Lower leg skin (tissue), 4 donors: ENCODE measurements at regions not wholly inside any gene's neighbourhood (a gene's known extent, or its start where the extent isn't known, plus 50 kb on each side); places are given as distances from the start of the nearest gene placed in this dataset.

Experiments
- DNase-seq, 2 donors: peaks; one replicate each; pipeline ENCODE4 v3.0.0-alpha.2; 2019; ENCODE audit warnings: low spot score in 2 of 2
- H3K4me3 ChIP-seq: fragments of 200-600 bp; sonication (generic); 2 replicates; pipeline ENCODE4 v1.5.1; 2017; ENCODE audit warnings: mild to moderate bottlenecking, low read depth; ENCODE audit not compliant: poor library complexity, severe bottlenecking
- POLR2A ChIP-seq, 2 donors: fragments of 450-650 bp; IDR thresholded peaks; one replicate each; pipeline ENCODE4 v1.6.1; 2016 to 2017; ENCODE audit warnings: antibody characterized with exemption in 2 of 2, mild to moderate bottlenecking in 1 of 2, moderate library complexity in 1 of 2
- WGBS, 2 donors: methylation state at CpG; one replicate each; pipeline ENCODE4 v1.1.5; 2018; 5-methylcytosine and 5-hydroxymethylcytosine counted together
- intact Hi-C: fragments of 100-400 bp; cut with DNase I; formaldehyde crosslinking; loops from one replicate; pipeline ENCODE4 v1.15.0; 2023; ENCODE audit warnings: low total_unique reads
- TF ChIP-seq, protein P1 (sequence below), 3 donors: fragments of 450-650 bp; IDR thresholded peaks; one replicate each; pipeline ENCODE4 v1.5.1; 2016; ENCODE audit warnings: antibody characterized with exemption in 3 of 3, mild to moderate bottlenecking in 3 of 3, moderate library complexity in 2 of 3

DNA sequence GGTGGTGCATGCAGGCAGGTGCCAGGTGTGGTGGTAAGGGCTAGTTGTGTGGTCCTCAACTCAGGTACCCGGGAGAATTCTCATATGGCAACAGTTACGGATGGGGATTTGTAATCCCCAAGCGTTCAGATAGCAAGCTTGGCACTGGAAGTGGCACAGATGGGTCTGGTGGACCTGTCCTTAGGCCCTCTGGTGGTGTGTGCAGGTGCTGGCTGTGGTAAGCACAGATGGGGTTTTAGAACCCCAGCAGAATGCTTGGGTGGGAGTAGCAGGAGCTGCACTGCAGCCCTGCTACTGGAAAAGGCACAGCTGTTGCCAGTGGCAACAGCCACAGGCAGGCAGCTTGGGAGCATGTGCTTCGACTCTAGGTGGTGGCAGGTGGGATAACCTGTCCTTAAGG, 948.2 kb upstream of the FAM98A start:
- DNase-seq: no peak
- 76% methylated on average over 3 to 4 of the region's 4 CpGs for WGBS, 2 donors
- TF ChIP-seq, protein P1, sequence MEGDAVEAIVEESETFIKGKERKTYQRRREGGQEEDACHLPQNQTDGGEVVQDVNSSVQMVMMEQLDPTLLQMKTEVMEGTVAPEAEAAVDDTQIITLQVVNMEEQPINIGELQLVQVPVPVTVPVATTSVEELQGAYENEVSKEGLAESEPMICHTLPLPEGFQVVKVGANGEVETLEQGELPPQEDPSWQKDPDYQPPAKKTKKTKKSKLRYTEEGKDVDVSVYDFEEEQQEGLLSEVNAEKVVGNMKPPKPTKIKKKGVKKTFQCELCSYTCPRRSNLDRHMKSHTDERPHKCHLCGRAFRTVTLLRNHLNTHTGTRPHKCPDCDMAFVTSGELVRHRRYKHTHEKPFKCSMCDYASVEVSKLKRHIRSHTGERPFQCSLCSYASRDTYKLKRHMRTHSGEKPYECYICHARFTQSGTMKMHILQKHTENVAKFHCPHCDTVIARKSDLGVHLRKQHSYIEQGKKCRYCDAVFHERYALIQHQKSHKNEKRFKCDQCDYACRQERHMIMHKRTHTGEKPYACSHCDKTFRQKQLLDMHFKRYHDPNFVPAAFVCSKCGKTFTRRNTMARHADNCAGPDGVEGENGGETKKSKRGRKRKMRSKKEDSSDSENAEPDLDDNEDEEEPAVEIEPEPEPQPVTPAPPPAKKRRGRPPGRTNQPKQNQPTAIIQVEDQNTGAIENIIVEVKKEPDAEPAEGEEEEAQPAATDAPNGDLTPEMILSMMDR (IDR thresholded peaks at IDR 0.05): no peak
- no peak for TF ChIP-seq POLR2A (IDR thresholded peaks at IDR 0.05)
- intact Hi-C loops: no loop called here
- H3K4me3 ChIP-seq: no peak overlapping the region

DNA sequence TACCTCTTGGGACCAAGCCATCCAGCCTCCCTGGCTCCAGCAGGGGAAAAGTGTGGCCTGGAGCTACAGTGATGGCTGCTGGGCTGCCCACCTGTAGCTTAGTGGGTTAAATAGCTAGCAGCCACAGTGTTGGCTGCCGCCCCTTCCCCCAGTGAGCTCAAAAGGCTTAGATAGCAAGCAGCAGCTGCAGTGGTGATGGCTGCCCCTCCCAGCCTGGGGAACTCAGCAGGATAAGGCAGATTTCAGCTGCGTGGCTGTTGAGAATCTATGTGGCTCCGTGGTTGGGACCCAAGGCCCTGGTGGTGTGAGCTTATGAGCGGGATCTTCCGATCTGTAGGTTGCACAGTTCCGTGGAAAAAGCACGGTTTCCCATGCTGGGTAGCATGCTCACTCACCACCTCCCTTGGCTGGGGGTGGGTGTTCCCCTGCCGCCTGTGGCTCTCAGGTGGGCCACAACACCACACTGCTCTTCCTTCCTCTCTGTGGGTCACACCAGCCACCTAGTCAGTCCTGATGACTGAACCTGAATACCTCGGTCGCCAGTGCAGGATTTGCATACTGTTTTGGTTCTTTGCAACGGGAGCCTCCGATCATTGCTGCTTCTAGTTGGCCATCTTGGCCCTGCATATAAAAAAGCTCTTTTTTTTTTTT, 946.5 kb upstream of the FAM98A start:
- no peak for DNase-seq
- intact Hi-C loops: no loop called here
- TF ChIP-seq, protein P1 (IDR thresholded peaks at IDR 0.05): no peak
- TF ChIP-seq POLR2A (IDR thresholded peaks at IDR 0.05): no peak
- 86 to 94% methylated on average over 12 of the region's 12 CpGs for WGBS, 2 donors
- no peak overlapping the region for H3K4me3 ChIP-seq

DNA sequence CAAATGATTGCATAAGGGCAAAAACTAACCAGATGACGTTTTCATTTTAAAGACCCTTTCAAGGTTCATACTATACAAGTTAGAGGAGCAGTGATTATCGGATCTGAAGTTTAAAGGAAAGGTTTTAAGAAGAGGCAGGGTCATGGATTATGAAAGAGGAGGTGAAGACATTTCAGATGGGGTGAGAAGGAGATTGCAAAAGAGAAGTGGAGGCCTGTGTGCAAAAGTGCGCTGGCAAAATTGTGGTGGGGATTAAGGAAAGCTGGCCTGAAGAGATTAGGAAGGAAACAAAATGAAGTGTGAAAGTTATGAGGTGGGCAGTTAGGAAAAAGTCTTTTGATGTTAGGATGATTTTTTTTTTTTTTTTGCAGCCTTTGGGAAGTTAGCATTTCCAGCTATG, 935.7 kb upstream of the FAM98A start:
- intact Hi-C loops: no loop called here
- TF ChIP-seq POLR2A (IDR thresholded peaks at IDR 0.05): no peak
- TF ChIP-seq, protein P1 (IDR thresholded peaks at IDR 0.05): no peak
- DNase-seq: no peak
- no peak overlapping the region for H3K4me3 ChIP-seq
- 48 to 60% methylated on average over 3 of the region's 3 CpGs for WGBS, 2 donors

DNA sequence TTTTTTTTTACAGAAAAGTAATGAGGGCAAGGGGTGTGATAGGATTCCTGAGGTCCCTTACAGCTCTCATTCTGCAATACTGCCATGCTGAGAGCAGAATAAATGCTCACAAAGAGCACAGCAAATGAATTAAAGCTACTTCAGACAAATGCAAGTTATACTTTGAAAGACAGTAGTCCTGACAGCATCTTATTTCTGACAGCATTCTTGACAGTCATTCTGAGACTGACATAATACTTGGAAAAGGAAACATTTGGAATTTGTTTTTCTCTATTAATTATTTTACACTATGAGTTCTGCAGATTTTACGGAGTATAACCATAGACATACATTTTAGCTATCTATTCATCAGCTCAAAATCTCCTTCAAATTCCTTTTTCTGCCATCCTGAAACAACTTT, 935.2 kb upstream of the FAM98A start:
- 78 to 79% methylated on average over 1 of the region's 1 CpG for WGBS, 2 donors

DNA sequence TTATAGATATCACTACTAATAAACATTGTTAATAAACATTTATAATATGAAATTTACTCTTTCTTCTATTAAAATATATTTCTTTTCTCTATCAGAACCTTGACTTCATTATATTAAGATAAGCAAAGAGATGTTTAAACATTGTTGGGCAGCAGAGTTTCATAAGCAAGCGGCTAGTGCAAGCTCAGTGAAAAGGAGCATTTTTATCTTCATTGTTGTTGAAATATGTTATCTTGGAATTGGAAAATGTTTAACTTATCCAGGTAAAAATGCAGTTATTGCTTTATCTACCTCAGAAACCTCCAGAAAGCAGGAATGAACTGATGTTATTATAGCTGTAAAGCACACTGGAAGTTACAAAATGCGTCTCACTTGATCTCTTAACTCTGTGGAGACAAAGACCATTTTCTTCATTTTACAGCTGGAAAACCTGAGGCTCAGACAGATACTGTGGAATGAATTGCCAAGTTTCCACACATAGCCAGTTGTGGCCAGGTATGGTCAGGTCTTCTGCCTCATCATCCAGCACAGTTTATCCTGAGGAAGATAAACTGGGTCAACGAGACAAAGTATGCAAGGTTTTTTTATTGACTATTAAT, 934.6 kb upstream of the FAM98A start:
- no peak overlapping the region for H3K4me3 ChIP-seq
- DNase-seq: no peak
- 64 to 74% methylated on average over 3 of the region's 3 CpGs for WGBS, 2 donors
- TF ChIP-seq, protein P1 (IDR thresholded peaks at IDR 0.05): no peak
- no peak for TF ChIP-seq POLR2A (IDR thresholded peaks at IDR 0.05)
- intact Hi-C loops: no loop called here

More for the DNA sequence above, 935.2 kb upstream of the FAM98A start:
- TF ChIP-seq, protein P1 (IDR thresholded peaks at IDR 0.05): no peak
- TF ChIP-seq POLR2A (IDR thresholded peaks at IDR 0.05): no peak
- DNase-seq: no peak
- H3K4me3 ChIP-seq: no peak overlapping the region
- intact Hi-C loops: no loop called here

DNA sequence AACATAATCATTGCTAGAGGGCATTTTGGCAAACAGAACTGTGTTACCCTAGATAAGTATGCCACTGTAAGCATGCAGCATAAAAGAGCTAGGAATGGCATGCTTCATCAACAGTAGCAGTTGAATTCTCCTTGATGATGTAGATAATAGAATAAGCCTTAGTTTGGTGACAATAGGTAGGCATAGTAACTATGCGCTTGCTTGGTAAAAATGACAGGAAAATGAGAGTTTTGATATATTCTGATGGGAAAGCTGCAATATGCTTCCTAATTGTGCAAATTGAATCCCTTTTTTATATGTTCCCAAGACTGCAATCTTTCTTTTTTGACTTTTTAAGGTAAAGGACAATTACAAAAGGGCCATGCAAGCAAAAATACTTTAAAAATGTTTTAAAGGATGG, 930.9 kb upstream of the FAM98A start:
- WGBS, 2 donors: 100% methylated on average over 1 of the region's 1 CpG
- TF ChIP-seq, protein P1 (IDR thresholded peaks at IDR 0.05): no peak
- TF ChIP-seq POLR2A (IDR thresholded peaks at IDR 0.05): no peak
- no peak overlapping the region for H3K4me3 ChIP-seq
- intact Hi-C loops: no loop called here
- no peak for DNase-seq
